ENCODE measurements at regions not wholly inside any gene's neighbourhood (a gene's known extent, or its start where the extent isn't known, plus 50 kb on each side); places are given as distances from the start of the nearest gene placed in this dataset.

DNA sequence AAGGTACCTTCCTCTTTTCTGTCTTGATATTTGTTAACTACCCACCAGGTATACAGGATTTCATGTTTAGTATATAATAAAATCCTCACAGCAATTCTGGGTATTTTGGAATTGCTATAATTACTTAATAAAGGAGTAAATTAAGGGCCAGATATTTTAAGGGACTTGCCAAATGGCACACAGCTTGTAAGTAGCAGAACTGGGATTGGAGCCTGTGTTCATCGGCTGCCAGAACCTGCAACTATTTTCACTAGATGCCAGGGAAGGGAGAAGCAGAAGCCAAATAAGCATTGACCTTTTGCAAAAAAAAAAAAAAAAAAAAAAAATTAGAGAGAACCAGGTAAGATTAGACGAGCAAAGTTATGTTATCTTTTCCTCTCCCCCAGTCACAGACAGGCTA, 683.3 kb upstream of the CADM2 start:
- no peak overlapping the region for H3K9ac ChIP-seq (ENCODE audit: low read depth, low read length, poor library complexity, severe bottlenecking)
- H3K4me3 ChIP-seq (ENCODE audit: low read length, poor library complexity, severe bottlenecking), result no peak overlapping the region
- H4K20me1 ChIP-seq (ENCODE audit: insufficient read depth, low read length, poor library complexity, severe bottlenecking), result no peaks in the 10 kb centered on the region
- H3K9me3 ChIP-seq (ENCODE audit: insufficient read depth, low read depth, low read length), result no peaks in the 10 kb centered on the region
- TF ChIP-seq EZH2phosphoT487 (IDR thresholded peaks at IDR 0.05; ENCODE audit: borderline replicate concordance), result no peak
- TF ChIP-seq, protein P1, sequence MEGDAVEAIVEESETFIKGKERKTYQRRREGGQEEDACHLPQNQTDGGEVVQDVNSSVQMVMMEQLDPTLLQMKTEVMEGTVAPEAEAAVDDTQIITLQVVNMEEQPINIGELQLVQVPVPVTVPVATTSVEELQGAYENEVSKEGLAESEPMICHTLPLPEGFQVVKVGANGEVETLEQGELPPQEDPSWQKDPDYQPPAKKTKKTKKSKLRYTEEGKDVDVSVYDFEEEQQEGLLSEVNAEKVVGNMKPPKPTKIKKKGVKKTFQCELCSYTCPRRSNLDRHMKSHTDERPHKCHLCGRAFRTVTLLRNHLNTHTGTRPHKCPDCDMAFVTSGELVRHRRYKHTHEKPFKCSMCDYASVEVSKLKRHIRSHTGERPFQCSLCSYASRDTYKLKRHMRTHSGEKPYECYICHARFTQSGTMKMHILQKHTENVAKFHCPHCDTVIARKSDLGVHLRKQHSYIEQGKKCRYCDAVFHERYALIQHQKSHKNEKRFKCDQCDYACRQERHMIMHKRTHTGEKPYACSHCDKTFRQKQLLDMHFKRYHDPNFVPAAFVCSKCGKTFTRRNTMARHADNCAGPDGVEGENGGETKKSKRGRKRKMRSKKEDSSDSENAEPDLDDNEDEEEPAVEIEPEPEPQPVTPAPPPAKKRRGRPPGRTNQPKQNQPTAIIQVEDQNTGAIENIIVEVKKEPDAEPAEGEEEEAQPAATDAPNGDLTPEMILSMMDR (conservative IDR thresholded peaks at IDR 0.05; ENCODE audit: low read length), result no peak
- no peak overlapping the region for H2AFZ ChIP-seq (ENCODE audit: low read length)
- no peaks in the 10 kb centered on the region for H3K9me2 ChIP-seq (replicated peaks; ENCODE audit: low read depth, low read length)
- H3K4me2 ChIP-seq (ENCODE audit: low read depth, low read length, poor library complexity, severe bottlenecking), result no peak overlapping the region
- H3K27me3 ChIP-seq (ENCODE audit: insufficient read depth, low read length, poor library complexity, severe bottlenecking), result no peaks in the 10 kb centered on the region
- no peaks in the 10 kb centered on the region for H3K4me1 ChIP-seq (ENCODE audit: insufficient read depth, low read length, poor library complexity, severe bottlenecking)
- no peaks in the 10 kb centered on the region for H3F3A ChIP-seq (ENCODE audit: low read depth)
- no peaks in the 10 kb centered on the region for H3K36me3 ChIP-seq (ENCODE audit: insufficient read depth, low read length)
- H3K79me2 ChIP-seq (ENCODE audit: insufficient read depth, low read length), result no peaks in the 10 kb centered on the region

DNA sequence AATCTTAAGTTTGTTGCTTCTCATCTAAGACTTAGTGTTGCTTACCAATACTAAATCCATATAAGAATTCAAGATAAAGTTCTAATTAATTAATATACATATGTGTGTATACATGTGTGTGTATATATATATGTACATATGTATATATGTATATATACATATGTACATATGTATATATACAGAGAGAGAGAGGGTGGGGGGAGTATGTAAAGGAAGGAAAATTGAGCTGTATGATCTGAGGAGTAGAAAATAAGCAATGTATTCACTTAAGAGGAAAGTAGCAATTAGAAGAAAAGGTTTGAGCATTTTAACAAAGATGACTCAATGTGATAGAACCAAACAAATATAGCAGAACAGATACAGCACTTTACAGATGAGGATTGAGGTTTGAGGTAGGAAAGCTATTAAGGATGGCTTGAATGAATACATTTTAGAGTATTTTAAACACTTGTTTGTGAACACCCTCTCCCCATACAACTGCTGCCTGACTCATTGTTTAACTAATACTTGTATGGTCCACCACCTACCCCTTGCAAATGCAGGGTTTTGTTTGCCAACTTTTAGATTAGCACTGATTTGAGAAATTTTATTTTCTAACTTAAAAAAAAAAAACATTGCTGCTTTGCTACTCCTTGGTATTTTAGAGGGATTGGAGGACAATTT, 681.1 kb upstream of the CADM2 start:
- Histone ChIP-seq H3K27me3 (ENCODE audit: insufficient read depth, low read length, poor library complexity, severe bottlenecking) (no peaks in the 10 kb centered on the region), H3K9me3 (ENCODE audit: insufficient read depth, low read depth, low read length) (no peaks in the 10 kb centered on the region), H3K79me2 (ENCODE audit: insufficient read depth, low read length) (no peaks in the 10 kb centered on the region), H3K9me2 (replicated peaks; ENCODE audit: low read depth, low read length) (no peaks in the 10 kb centered on the region), H3K4me1 (ENCODE audit: insufficient read depth, low read length, poor library complexity, severe bottlenecking) (no peaks in the 10 kb centered on the region), H4K20me1 (ENCODE audit: insufficient read depth, low read length, poor library complexity, severe bottlenecking) (no peaks in the 10 kb centered on the region), H3K9ac (ENCODE audit: low read depth, low read length, poor library complexity, severe bottlenecking) (no peak overlapping the region), H3K4me3 (ENCODE audit: low read length, poor library complexity, severe bottlenecking) (no peak overlapping the region), H3F3A (ENCODE audit: low read depth) (no peaks in the 10 kb centered on the region), H3K4me2 (ENCODE audit: low read depth, low read length, poor library complexity, severe bottlenecking) (no peak overlapping the region), H2AFZ (ENCODE audit: low read length) (no peak overlapping the region), H3K36me3 (ENCODE audit: insufficient read depth, low read length) (no peaks in the 10 kb centered on the region)
- no peak for TF ChIP-seq EZH2phosphoT487 (IDR thresholded peaks at IDR 0.05; ENCODE audit: borderline replicate concordance)

DNA sequence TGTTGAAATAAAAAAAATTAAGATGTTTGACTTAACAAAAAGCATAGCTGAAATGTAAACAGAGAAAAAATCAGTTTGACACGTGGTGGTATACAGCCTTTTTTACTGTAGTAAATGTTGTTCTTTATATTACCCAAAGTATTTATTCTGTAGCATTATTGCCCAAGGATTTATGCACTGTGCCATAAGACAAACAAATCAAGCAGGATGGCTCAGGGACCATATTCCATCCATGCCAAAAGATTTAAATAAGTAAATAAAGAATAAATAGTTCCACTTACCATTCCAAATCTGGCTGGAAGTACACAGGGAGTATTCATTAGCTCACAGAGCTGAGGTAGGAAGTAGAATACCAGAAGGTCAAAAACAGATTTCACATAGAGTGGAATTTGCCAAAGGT, 666.7 kb upstream of the CADM2 start:
- H3K4me3 ChIP-seq (ENCODE audit: low read length, poor library complexity, severe bottlenecking), result no peak overlapping the region
- H3K4me2 ChIP-seq (ENCODE audit: low read depth, low read length, poor library complexity, severe bottlenecking), result no peak overlapping the region
- no peaks in the 10 kb centered on the region for H3K9me3 ChIP-seq (ENCODE audit: insufficient read depth, low read depth, low read length)
- H2AFZ ChIP-seq (ENCODE audit: low read length), result no peak overlapping the region
- no peaks in the 10 kb centered on the region for H3K36me3 ChIP-seq (ENCODE audit: insufficient read depth, low read length)
- no peaks in the 10 kb centered on the region for H4K20me1 ChIP-seq (ENCODE audit: insufficient read depth, low read length, poor library complexity, severe bottlenecking)
- no peaks in the 10 kb centered on the region for H3F3A ChIP-seq (ENCODE audit: low read depth)
- no peaks in the 10 kb centered on the region for H3K4me1 ChIP-seq (ENCODE audit: insufficient read depth, low read length, poor library complexity, severe bottlenecking)
- H3K9ac ChIP-seq (ENCODE audit: low read depth, low read length, poor library complexity, severe bottlenecking), result no peak overlapping the region
- no peaks in the 10 kb centered on the region for H3K79me2 ChIP-seq (ENCODE audit: insufficient read depth, low read length)
- TF ChIP-seq, protein P1 (conservative IDR thresholded peaks at IDR 0.05; ENCODE audit: low read length), result no peak
- no peak for TF ChIP-seq EZH2phosphoT487 (IDR thresholded peaks at IDR 0.05; ENCODE audit: borderline replicate concordance)
- no peaks in the 10 kb centered on the region for H3K9me2 ChIP-seq (replicated peaks; ENCODE audit: low read depth, low read length)
- H3K27me3 ChIP-seq (ENCODE audit: insufficient read depth, low read length, poor library complexity, severe bottlenecking), result no peaks in the 10 kb centered on the region

DNA sequence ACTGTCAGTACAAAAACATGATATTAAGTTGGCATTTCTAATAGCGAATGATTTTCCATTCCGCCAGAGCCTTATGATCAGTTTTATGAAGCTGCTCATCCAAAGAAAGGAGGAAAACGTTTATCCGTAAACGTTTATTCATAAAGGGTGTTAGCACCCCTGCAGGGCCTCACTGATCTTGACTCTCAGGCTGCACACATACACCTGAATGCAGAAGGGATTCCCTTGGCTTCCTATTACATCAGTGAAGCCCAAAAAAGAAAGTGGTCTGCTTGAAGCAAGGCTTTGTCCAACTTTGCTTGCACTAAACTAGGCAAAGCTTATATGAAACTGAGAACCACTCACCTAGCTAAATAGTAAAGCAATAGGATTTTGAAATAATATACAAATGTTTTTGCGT, 659.5 kb upstream of the CADM2 start:
- no peak overlapping the region for H3K9ac ChIP-seq (ENCODE audit: low read depth, low read length, poor library complexity, severe bottlenecking)
- H3K36me3 ChIP-seq (ENCODE audit: insufficient read depth, low read length), result no peaks in the 10 kb centered on the region
- no peaks in the 10 kb centered on the region for H3K79me2 ChIP-seq (ENCODE audit: insufficient read depth, low read length)
- no peaks in the 10 kb centered on the region for H3K9me3 ChIP-seq (ENCODE audit: insufficient read depth, low read depth, low read length)
- no peaks in the 10 kb centered on the region for H3K27me3 ChIP-seq (ENCODE audit: insufficient read depth, low read length, poor library complexity, severe bottlenecking)
- H2AFZ ChIP-seq (ENCODE audit: low read length), result no peak overlapping the region
- H4K20me1 ChIP-seq (ENCODE audit: insufficient read depth, low read length, poor library complexity, severe bottlenecking), result no peaks in the 10 kb centered on the region
- no peak overlapping the region for H3K4me2 ChIP-seq (ENCODE audit: low read depth, low read length, poor library complexity, severe bottlenecking)
- H3K9me2 ChIP-seq (replicated peaks; ENCODE audit: low read depth, low read length), result no peaks in the 10 kb centered on the region
- no peak overlapping the region for H3K4me3 ChIP-seq (ENCODE audit: low read length, poor library complexity, severe bottlenecking)
- TF ChIP-seq EZH2phosphoT487 (IDR thresholded peaks at IDR 0.05; ENCODE audit: borderline replicate concordance), result no peak
- TF ChIP-seq, protein P1 (conservative IDR thresholded peaks at IDR 0.05; ENCODE audit: low read length), result no peak
- H3F3A ChIP-seq (ENCODE audit: low read depth), result no peaks in the 10 kb centered on the region
- no peaks in the 10 kb centered on the region for H3K4me1 ChIP-seq (ENCODE audit: insufficient read depth, low read length, poor library complexity, severe bottlenecking)
